ENCODE measurements at regions not wholly inside any gene's neighbourhood (a gene's known extent, or its start where the extent isn't known, plus 50 kb on each side); places are given as distances from the start of the nearest gene placed in this dataset.

- no peak for TF ChIP-seq POLR2AphosphoS5 (IDR thresholded peaks at IDR 0.05; ENCODE audit: low read depth, low read length)
- no peak for TF ChIP-seq POLR2A (IDR thresholded peaks at IDR 0.05; ENCODE audit: low read depth, low read length)
- TF ChIP-seq TAF1 (IDR thresholded peaks at IDR 0.05; ENCODE audit: low read depth, low read length) = no peak
- TF ChIP-seq SPI1 (IDR thresholded peaks at IDR 0.05; ENCODE audit: low read depth, low read length) = no peak
Observed at GRCh38 chr14:97178781-97179180, 381.6 kb downstream of the VRK1 start.

Data from GM12891 (cell line).